H9 (cell line): ENCODE measurements at regions not wholly inside any gene's neighbourhood (a gene's known extent, or its start where the extent isn't known, plus 50 kb on each side); places are given as distances from the start of the nearest gene placed in this dataset.
A peak's percentile ranks its signal among the peaks of the same experiment; 100 is the strongest.

Experiments
- DNase-seq: peaks from one replicate; pipeline ENCODE4 v3.0.0-alpha.2; 2017
- H2AFZ ChIP-seq: one replicate; pipeline ENCODE4 v1.6.1; 2013; ENCODE audit warnings: mild to moderate bottlenecking, low read length, control low read depth, moderate library complexity
- H2AK5ac ChIP-seq: 2 replicates; pipeline ENCODE4 v1.6.1; 2013; ENCODE audit warnings: low read length, control low read depth, mixed read lengths; ENCODE audit not compliant: insufficient read length
- H2BK120ac ChIP-seq: one replicate; pipeline ENCODE4 v1.6.1; 2013; ENCODE audit warnings: low read depth, mild to moderate bottlenecking, low read length, control low read depth, inconsistent platforms; ENCODE audit not compliant: poor library complexity, severe bottlenecking
- H2BK12ac ChIP-seq: 2 replicates; pipeline ENCODE4 v1.6.1; 2013; ENCODE audit warnings: low read length, control low read depth, mixed read lengths, low read depth; ENCODE audit not compliant: insufficient read length
- H2BK15ac ChIP-seq: 2 replicates; pipeline ENCODE4 v1.6.1; 2013; ENCODE audit warnings: low read depth, low read length, control low read depth
- H2BK20ac ChIP-seq: one replicate; pipeline ENCODE4 v1.6.1; 2013; ENCODE audit warnings: low read depth, mild to moderate bottlenecking, low read length, control low read depth, inconsistent platforms; ENCODE audit not compliant: poor library complexity, severe bottlenecking
- H2BK5ac ChIP-seq: 2 replicates; pipeline ENCODE4 v1.6.1; 2013; ENCODE audit warnings: low read length, control low read depth, mixed read lengths; ENCODE audit not compliant: insufficient read length
- H3K14ac ChIP-seq: 2 replicates; pipeline ENCODE4 v1.6.1; 2013; ENCODE audit warnings: low read length, control low read depth; ENCODE audit not compliant: insufficient read depth
- H3K18ac ChIP-seq: 2 replicates; pipeline ENCODE4 v1.6.1; 2013; ENCODE audit warnings: low read depth, mild to moderate bottlenecking, mixed read lengths, low read length, control low read depth; ENCODE audit not compliant: insufficient read length
- H3K23ac ChIP-seq: 2 replicates; pipeline ENCODE4 v1.6.1; 2013; ENCODE audit warnings: low read length, control low read depth, mixed read lengths, low read depth; ENCODE audit not compliant: insufficient read length
- H3K23me2 ChIP-seq: 2 replicates; pipeline ENCODE4 v1.6.1; 2013; ENCODE audit warnings: low read depth, mild to moderate bottlenecking, mixed read lengths, low read length, control low read depth; ENCODE audit not compliant: insufficient read length, poor library complexity, severe bottlenecking
- H3K27ac ChIP-seq: 2 replicates; pipeline ENCODE4 v1.5.1; 2013; ENCODE audit warnings: low read length, control low read depth, mixed read lengths, low read depth; ENCODE audit not compliant: insufficient read length
- H3K27me3 ChIP-seq: 2 replicates; pipeline ENCODE4 v1.6.1; 2013; ENCODE audit warnings: low read length, control low read depth, inconsistent platforms; ENCODE audit not compliant: insufficient read depth
- H3K4ac ChIP-seq: 2 replicates; pipeline ENCODE4 v1.6.1; 2013; ENCODE audit warnings: low read depth, mild to moderate bottlenecking, control low read depth, inconsistent platforms, low read length, moderate library complexity
- H3K4me1 ChIP-seq: 2 replicates; pipeline ENCODE4 v1.6.1; 2013; ENCODE audit warnings: low read length, control low read depth, inconsistent platforms; ENCODE audit not compliant: insufficient read depth
- H3K4me2 ChIP-seq: 2 replicates; pipeline ENCODE4 v1.6.1; 2013; ENCODE audit warnings: low read length, control low read depth, mixed read lengths; ENCODE audit not compliant: insufficient read length, insufficient read depth
- H3K56ac ChIP-seq: 2 replicates; pipeline ENCODE4 v1.6.1; 2013; ENCODE audit warnings: low read depth, mild to moderate bottlenecking, mixed read lengths, low read length, control low read depth; ENCODE audit not compliant: insufficient read length
- H3K79me1 ChIP-seq: 2 replicates; pipeline ENCODE4 v1.6.1; 2013; ENCODE audit warnings: low read depth, mild to moderate bottlenecking, moderate library complexity, low read length, control low read depth, inconsistent platforms; ENCODE audit not compliant: insufficient read depth, poor library complexity, severe bottlenecking
- H3K79me2 ChIP-seq: 2 replicates; pipeline ENCODE4 v1.6.1; 2013; ENCODE audit warnings: low read length, control low read depth, inconsistent platforms; ENCODE audit not compliant: insufficient read depth
- H3K9ac ChIP-seq: 2 replicates; pipeline ENCODE4 v1.6.1; 2013; ENCODE audit warnings: low read length, control low read depth, mixed read lengths; ENCODE audit not compliant: insufficient read length; ENCODE audit errors: extremely low read depth
- H3K9me3 ChIP-seq: one replicate; pipeline ENCODE4 v1.6.1; 2013; ENCODE audit warnings: low read depth, low read length, inconsistent platforms; ENCODE audit not compliant: control insufficient read depth
- H3T11ph ChIP-seq: one replicate; pipeline ENCODE4 v1.6.1; 2013; ENCODE audit warnings: mild to moderate bottlenecking, low read length, control low read depth, inconsistent platforms
- H4K20me1 ChIP-seq: one replicate; pipeline ENCODE4 v1.6.1; 2013; ENCODE audit not compliant: control insufficient read depth, insufficient read length, insufficient read depth
- H4K5ac ChIP-seq: 2 replicates; pipeline ENCODE4 v1.6.1; 2013; ENCODE audit warnings: low read depth, mild to moderate bottlenecking, mixed read lengths, low read length, control low read depth; ENCODE audit not compliant: insufficient read length
- H4K8ac ChIP-seq: replicated peaks from 2 replicates; pipeline ENCODE4 v1.6.1; 2013; ENCODE audit warnings: low read length, control low read depth, mixed read lengths, low read depth; ENCODE audit not compliant: insufficient read length
- H4K91ac ChIP-seq: 2 replicates; pipeline ENCODE4 v1.6.1; 2013; ENCODE audit warnings: low read depth, mild to moderate bottlenecking, moderate library complexity, mixed read lengths, low read length, control low read depth; ENCODE audit not compliant: insufficient read length
- H3K27ac Mint-ChIP-seq, 3 experiments: 2 replicates in 2 of 3; 3 replicates in 1 of 3; pipeline ENCODE4 v1.8.0; 2020 to 2021; ENCODE audit warnings: mixed read lengths in 3 of 3, mild to moderate bottlenecking in 1 of 3, moderate library complexity in 1 of 3
- H3K27me3 Mint-ChIP-seq: 2 replicates; pipeline ENCODE4 v1.8.0; 2021; ENCODE audit warnings: low read depth, mild to moderate bottlenecking, moderate library complexity, mixed read lengths
- H3K36me3 Mint-ChIP-seq, 3 experiments: 2 replicates in 2 of 3; 3 replicates in 1 of 3; pipeline ENCODE4 v1.8.0; 2020 to 2021; ENCODE audit warnings: low read depth in 3 of 3, mixed read lengths in 3 of 3; ENCODE audit not compliant: insufficient read depth in 1 of 3
- H3K4me1 Mint-ChIP-seq, 2 experiments: 2 replicates each; pipeline ENCODE4 v1.8.0; 2020; ENCODE audit warnings: mixed read lengths in 2 of 2
- H3K4me3 Mint-ChIP-seq, 2 experiments: 2 replicates in 1 of 2; 3 replicates in 1 of 2; pipeline ENCODE4 v1.8.0; 2020 to 2021; ENCODE audit warnings: mild to moderate bottlenecking in 2 of 2, mixed read lengths in 2 of 2, moderate library complexity in 1 of 2
- H3K9me3 Mint-ChIP-seq, 2 experiments: 2 replicates in 1 of 2; 3 replicates in 1 of 2; pipeline ENCODE4 v1.8.0; 2020; ENCODE audit warnings: mild to moderate bottlenecking in 2 of 2, mixed read lengths in 2 of 2, moderate library complexity in 1 of 2
- CTCF ChIP-seq: fragments of 200-600 bp; sonication (generic); conservative IDR thresholded peaks from 3 replicates; pipeline ENCODE4 v1.8.0; 2021; ENCODE audit warnings: antibody characterized with exemption, mild to moderate bottlenecking
- WGBS: extraction: QIAGEN DNeasy Blood & Tissue Kit; methylation state at CpG from one replicate; pipeline ENCODE4 v1.1.7; 2013; ENCODE audit warnings: missing lambda C conversion rate, low lambda C conversion rate, mixed read lengths; ENCODE audit not compliant: insufficient read length; ENCODE audit errors: extremely low coverage; 5-methylcytosine and 5-hydroxymethylcytosine counted together

GRCh38 chr15:38992930-38993329 is 428.3 kb upstream of the RASGRP1 start:
- DNase-seq = no peak
- H2BK120ac ChIP-seq = no peak overlapping the region
- no peak for TF ChIP-seq CTCF
- H2BK12ac ChIP-seq = no peak overlapping the region
- H3K56ac ChIP-seq = no peak overlapping the region
- Mint-ChIP-seq H3K27me3 (no peaks in the 10 kb centered on the region), H3K4me1 (no peaks in the 10 kb centered on the region), H3K4me3 (no peak overlapping the region), H3K36me3 (no peaks in the 10 kb centered on the region), H3K27ac (no peak overlapping the region), H3K9me3 (no peaks in the 10 kb centered on the region)
- H3K18ac ChIP-seq = no peak overlapping the region
- no peaks in the 10 kb centered on the region for H3K9me3 ChIP-seq
- H3K14ac ChIP-seq = no peak overlapping the region
- H3K27ac ChIP-seq = no peak overlapping the region
- H3K4me2 ChIP-seq = no peak overlapping the region
- H4K20me1 ChIP-seq = no peaks in the 10 kb centered on the region
- no peak overlapping the region for H2AFZ ChIP-seq
- H3T11ph ChIP-seq = no peak overlapping the region
- H3K79me1 ChIP-seq = no peaks in the 10 kb centered on the region
- H2BK15ac ChIP-seq = no peak overlapping the region
- no peak overlapping the region for H3K9ac ChIP-seq
- no peak overlapping the region for H3K4ac ChIP-seq
- no peak overlapping the region for H4K91ac ChIP-seq
- H4K5ac ChIP-seq = peak overlapping the region; percentile 68
- no peak overlapping the region for H2BK5ac ChIP-seq
- no peak overlapping the region for H2BK20ac ChIP-seq
- no peak overlapping the region for H3K23ac ChIP-seq
- H4K8ac ChIP-seq = no peak overlapping the region
- H2AK5ac ChIP-seq = no peak overlapping the region
- no peaks in the 10 kb centered on the region for H3K79me2 ChIP-seq
- no peaks in the 10 kb centered on the region for H3K4me1 ChIP-seq
- no peaks in the 10 kb centered on the region for H3K27me3 ChIP-seq
- WGBS = no CpG with 5 or more reads among the region's 2 CpGs
- no peaks in the 10 kb centered on the region for H3K23me2 ChIP-seq
